Stimulated activated CD8-positive, alpha-beta memory T cell treated with anti-CD3 and anti-CD28 coated beads, Interleukin-12 subunit alpha, Interleukin-12 subunit beta, amount 100 ng/mL, for 1 hour (primary cell): ENCODE measurements at regions not wholly inside any gene's neighbourhood (a gene's known extent, or its start where the extent isn't known, plus 50 kb on each side); places are given as distances from the start of the nearest gene placed in this dataset.
"Not testable (repeated sequence)": the region's sequence is repeated elsewhere in the genome, so short reads cannot be mapped to it uniquely, and the experiment has no call there.

Source experiments
- DNase-seq: peaks from one replicate; pipeline ENCODE4 v3.0.0-alpha.2; 2020; ENCODE audit warnings: low read depth

- DNase-seq = no peak
These were observed 398.8 kb downstream of the SEC23A start for GRCh38 chr14:38704220-38704619.

DNA sequence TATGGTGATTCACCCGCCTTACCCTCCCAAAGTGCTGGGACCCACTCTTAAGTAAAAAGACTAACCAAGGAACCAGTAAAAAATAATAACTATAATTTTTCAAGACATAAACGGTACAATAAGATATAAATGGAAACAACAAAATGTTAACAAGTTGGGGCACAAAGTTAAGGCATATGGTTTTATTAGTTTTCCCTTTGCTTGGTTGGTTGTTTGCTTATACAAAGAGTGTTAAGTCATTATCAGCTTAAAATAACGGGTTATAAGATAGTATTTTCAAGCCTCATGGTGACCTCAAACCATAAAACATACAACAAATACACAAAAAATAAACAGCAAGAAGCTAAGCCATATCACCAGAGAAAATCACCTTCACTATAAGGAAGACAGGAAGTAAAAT, 406.1 kb downstream of the SEC23A start:
- DNase-seq = no peak

GRCh38 chr14:38693423-38693822, 409.6 kb downstream of the SEC23A start:
- no peak for DNase-seq

DNA sequence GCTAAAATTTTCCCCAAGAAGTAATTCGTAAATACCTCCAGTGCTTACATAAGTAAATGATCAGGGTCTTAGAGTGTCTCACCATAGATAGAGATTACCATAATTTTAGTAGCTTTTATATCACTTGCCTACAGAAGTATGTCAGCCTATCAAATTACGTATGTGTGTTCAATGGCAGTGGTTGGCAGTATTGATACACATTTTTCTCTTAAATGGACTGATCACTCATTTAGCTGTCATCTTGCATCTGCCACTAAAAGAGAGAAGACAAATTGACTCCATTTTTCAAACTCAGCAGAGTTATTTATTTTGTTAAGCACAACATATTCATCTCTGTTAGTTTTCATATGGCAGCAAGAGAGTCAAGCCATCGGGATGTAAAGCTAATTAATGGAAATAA, 413.1 kb upstream of the CLEC14A start:
- no peak for DNase-seq

DNA sequence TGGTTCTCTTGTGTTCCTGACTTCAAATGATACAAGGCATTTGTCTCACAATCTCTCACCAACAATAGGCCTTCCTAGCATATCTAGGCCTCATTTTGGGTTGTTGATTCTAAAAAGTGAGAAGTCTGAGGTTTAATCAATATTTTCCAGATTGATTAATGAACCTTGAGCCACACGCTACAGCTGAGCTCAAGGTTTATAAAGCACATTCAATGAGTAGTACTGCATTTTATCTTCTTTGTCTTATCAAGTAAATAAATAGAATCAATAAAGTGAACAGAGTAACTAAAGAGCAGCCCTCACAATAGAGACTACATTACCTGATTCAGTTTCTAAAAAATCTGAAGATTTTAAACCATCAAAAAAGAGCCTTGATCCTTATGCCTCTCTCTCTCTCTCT, 407.5 kb upstream of the CLEC14A start:
- DNase-seq = no peak

DNA sequence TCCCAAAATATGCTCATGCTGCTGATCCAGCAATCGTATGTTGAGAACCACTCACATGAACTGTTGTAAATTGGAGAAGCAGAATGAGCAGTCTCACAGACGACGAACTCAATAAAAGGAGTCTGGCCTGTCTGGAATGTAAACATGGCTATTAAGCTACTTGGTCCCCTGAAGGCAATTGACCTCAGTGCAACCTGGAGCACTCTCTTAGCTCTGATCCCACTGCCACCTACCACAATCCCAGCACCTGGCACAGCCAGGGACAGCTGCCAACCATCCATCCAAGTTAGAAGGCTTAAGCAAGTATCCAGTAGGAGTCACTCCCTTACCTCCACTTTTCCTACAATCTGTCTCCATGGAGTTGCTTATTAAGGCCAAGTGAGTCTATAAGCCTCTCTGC, 406.9 kb upstream of the CLEC14A start:
- no peak for DNase-seq

DNA sequence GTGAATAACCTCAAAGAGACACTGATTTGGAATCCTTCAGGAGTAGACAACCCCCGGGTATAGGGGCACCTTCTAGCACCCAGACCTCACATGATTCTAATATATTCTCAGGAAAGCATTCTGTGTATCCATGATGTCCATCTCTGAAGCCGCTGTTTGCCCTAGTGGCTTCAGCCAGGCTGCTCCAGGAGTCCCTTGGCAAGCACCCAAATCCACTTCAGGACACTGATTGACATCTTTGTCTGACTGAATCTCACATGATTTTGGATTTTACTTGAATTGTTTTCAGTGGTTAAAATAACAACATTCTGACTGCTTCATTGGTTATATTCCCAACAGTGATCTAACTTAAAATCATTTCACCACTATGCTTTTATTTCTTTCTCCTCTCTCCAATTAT, 390.5 kb upstream of the CLEC14A start:
- no peak for DNase-seq

GRCh38 chr14:38634913-38635312, 379.0 kb upstream of the CLEC14A start:
- DNase-seq = not testable (repeated sequence)

GRCh38 chr14:38629412-38629811, 373.5 kb upstream of the CLEC14A start:
- no peak for DNase-seq

GRCh38 chr14:38627163-38627562, 371.3 kb upstream of the CLEC14A start:
- no peak for DNase-seq

- no peak for DNase-seq
These were observed 367.8 kb upstream of the CLEC14A start for GRCh38 chr14:38623661-38624060.

DNA sequence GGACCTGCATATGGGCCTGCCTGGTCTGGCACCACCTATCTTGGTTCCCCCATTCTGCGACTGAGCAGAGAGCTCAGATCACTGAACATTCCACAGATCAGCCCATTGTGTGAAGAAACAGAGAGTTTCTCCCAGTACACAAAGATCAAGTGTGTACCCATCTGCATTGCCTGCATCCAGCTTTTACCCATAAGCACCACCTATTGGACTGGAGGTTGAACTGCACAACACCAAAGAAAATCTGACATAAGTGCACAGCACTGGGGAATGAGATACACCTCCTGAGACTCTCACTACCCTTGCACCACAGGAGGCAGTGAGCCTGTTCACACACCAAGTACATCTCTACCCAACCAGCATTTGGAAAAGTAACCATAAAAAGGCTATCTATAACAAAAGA, 362.6 kb upstream of the CLEC14A start:
- DNase-seq = no peak

GRCh38 chr14:38616959-38617358, 361.1 kb upstream of the CLEC14A start:
- DNase-seq = no peak

DNA sequence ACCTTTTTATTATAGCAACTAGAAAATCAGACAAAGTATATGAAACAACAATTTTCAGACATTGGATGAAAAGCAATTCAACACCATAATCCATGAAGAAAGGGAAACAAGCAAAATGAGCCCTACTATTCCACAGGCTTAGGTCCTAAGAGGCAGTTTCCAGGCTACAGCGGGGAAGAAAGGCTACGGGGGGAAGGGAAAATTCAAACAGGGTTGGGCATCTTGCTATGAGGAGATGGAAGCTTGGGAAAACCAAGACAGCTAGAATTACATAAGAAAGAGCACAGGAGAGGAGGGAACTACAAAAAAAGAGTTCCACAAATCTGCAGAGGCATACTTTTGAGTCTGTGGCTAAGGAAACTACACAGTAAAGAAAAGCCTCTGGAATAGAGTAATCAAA, 356.0 kb upstream of the CLEC14A start:
- DNase-seq = no peak

GRCh38 chr14:38608244-38608643, 352.4 kb upstream of the CLEC14A start:
- no peak for DNase-seq

- DNase-seq = no peak
These were observed 349.6 kb upstream of the CLEC14A start for GRCh38 chr14:38605193-38606114.

DNA sequence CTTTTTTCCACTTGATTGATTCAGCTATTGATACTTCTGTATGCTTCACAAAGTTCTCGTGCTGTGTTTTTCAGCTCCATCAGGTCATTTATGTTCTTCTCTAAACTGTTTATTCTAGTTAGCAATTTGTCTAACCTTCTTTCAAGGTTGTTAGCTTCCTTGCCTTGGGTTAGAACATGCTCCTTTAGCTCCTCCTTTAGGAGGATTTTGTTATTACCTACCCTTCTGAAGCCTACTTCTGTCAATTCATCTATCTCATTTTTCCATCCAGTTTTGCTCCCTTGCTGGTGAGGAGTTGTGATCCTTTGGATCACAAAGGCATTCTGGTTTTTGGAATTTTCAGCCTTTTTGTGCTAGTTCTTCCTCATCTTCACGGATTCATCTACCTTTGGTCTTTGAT, 344.7 kb upstream of the CLEC14A start:
- not testable (repeated sequence) for DNase-seq

DNA sequence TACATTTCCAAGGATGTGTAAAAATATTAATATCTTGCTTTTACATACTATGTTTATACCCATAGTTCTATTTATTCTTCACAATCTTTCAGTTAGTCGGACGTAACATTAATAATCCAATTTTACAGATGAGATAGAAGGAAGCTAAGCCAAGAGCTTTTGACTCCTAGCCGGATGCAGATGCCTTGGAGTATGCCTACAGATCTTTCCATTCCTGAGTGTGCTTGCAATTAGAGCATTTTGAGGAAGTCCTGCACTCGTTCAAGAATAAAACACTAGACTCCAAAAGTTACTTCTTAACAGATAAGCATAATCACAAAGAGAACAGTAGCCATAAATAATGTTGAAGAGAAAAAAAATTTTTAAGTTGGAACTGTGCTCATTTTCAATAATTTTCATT, 337.6 kb upstream of the CLEC14A start:
- no peak for DNase-seq

GRCh38 chr14:38592764-38593442, 337.0 kb upstream of the CLEC14A start:
- DNase-seq = no peak

DNA sequence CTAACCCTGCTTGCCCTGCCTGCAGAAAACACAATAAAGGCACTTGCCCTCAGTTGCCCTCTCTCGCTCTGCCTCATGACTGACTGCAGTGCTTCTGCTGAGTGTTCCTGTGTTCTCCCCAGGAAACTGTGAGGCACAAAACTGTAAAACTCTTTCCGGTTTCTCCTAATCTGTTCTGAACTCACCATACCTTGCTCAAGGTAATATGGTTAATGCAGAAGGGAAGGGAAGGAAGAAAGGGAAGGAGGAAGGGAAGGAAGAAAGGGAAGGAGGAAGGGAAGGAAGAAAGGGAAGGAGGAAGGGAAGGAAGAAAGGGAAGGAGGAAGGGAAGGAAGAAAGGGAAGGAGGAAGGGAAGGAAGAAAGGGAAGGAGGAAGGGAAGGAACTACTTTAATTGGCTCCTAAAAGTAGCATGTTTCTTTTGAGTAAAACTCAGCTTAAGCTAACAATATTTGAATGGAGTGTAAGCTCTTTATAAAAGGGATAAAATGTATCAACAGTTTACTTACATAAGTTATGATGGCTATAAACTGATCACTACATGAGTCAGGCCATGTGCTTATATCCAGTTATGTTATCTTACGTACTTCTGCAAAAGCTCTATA, 334.0 kb upstream of the CLEC14A start:
- DNase-seq = no peak

DNA sequence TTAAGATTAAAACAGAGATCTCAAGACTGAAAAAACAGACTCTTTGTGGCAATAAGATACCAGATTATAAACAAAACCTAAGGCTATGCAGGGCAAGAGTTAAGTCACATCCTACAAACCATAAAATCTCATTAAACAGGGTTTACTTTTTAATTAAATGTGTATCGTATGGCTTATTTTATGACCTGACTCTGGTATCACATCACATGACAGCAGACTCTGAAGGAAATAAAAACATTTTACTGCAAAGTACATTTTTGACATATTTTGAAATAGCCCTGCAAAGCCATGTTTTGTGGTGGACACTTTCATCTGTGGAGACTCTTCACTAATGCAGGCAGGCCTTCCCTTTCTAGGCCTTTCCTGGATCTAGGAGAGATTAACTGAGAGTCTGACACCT, 327.6 kb upstream of the CLEC14A start:
- no peak for DNase-seq

- DNase-seq = no peak
These were observed 322.4 kb upstream of the CLEC14A start for GRCh38 chr14:38578278-38578681.

GRCh38 chr14:38567703-38568102, 311.8 kb upstream of the CLEC14A start:
- no peak for DNase-seq
